ENCODE measurements at regions not wholly inside any gene's neighbourhood (a gene's known extent, or its start where the extent isn't known, plus 50 kb on each side); places are given as distances from the start of the nearest gene placed in this dataset.
"Not testable (repeated sequence)": the region's sequence is repeated elsewhere in the genome, so short reads cannot be mapped to it uniquely, and the experiment has no call there.

DNA sequence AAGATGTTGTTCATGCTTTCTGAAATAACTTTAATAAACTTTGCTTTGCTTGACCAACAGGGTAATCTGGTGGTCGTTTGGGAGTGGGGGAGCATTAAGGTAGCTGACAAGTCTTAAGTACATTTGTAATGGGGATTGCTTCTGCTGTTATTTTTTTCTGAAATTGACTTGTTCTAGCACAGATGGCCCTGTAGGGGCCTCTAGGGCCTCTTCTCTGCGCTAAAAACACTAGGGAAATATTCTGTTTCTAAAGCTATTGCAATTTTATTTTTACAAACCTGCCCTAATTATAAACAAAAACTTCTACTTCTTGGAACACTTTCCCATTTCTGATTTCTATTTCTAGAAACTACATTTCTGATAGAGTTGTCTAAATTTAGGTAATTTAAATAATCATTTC lies 191.3 kb upstream of the KCNJ3 start:
- H3K4me1 ChIP-seq, result no peaks in the 10 kb centered on the region
- no peak for DNase-seq (ENCODE audit: low spot score in 2 of 2)
- intact Hi-C loops (cut with DNase I; ENCODE audit: low total_unique reads), result no loop called here
- no peak for TF ChIP-seq POLR2AphosphoS5 (IDR thresholded peaks at IDR 0.05)
- no peak for TF ChIP-seq POLR2A (IDR thresholded peaks at IDR 0.05)
- TF ChIP-seq CTCF (IDR thresholded peaks at IDR 0.05), result no peak
- H3K9me3 ChIP-seq, result no peaks in the 10 kb centered on the region
- no peaks in the 10 kb centered on the region for H3K27me3 ChIP-seq
- H3K36me3 ChIP-seq, result no peaks in the 10 kb centered on the region
- H3K4me3 ChIP-seq, result no peak overlapping the region
- H3K27ac ChIP-seq, result no peak overlapping the region

DNA sequence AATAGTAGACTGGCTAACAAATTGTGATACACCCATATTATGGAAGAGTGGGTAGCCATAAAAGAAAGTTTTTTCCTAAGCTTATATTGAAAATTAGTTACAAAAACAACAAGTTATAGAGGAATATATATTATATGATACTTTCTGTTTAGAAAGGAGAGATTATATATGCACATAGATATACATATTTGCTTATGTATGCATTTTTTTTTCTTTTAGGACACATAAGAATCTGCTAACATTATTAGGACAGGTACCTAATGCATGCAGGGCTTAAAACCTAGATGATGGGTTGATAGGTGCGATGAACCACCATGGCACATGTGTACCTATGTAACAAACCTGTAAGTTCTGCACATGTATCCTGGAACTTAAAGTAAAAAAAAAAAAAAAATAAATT lies 179.6 kb upstream of the KCNJ3 start:
- no peak overlapping the region for H3K4me3 ChIP-seq
- no peak overlapping the region for H3K27ac ChIP-seq
- no peaks in the 10 kb centered on the region for H3K27me3 ChIP-seq
- no peaks in the 10 kb centered on the region for H3K36me3 ChIP-seq
- no peak for TF ChIP-seq CTCF (IDR thresholded peaks at IDR 0.05)
- no peak for TF ChIP-seq POLR2AphosphoS5 (IDR thresholded peaks at IDR 0.05)
- TF ChIP-seq POLR2A (IDR thresholded peaks at IDR 0.05), result no peak
- no peak for DNase-seq (ENCODE audit: low spot score in 2 of 2)
- no peaks in the 10 kb centered on the region for H3K9me3 ChIP-seq
- intact Hi-C loops (cut with DNase I; ENCODE audit: low total_unique reads), result no loop called here
- no peaks in the 10 kb centered on the region for H3K4me1 ChIP-seq

- H3K4me3 ChIP-seq; DNase-seq (ENCODE audit: low spot score in 2 of 2); H3K36me3 ChIP-seq; H3K4me1 ChIP-seq; intact Hi-C loops (cut with DNase I; ENCODE audit: low total_unique reads); H3K27me3 ChIP-seq; H3K27ac ChIP-seq; H3K9me3 ChIP-seq: not testable (repeated sequence)
These were observed 177.5 kb upstream of the KCNJ3 start for GRCh38 chr2:154520951-154521350.

- intact Hi-C loops (cut with DNase I; ENCODE audit: low total_unique reads), result no loop called here
- Histone ChIP-seq H3K9me3 (no peaks in the 10 kb centered on the region), H3K4me1 (no peaks in the 10 kb centered on the region)
These were observed 172.3 kb upstream of the KCNJ3 start for GRCh38 chr2:154526234-154526633.

DNA sequence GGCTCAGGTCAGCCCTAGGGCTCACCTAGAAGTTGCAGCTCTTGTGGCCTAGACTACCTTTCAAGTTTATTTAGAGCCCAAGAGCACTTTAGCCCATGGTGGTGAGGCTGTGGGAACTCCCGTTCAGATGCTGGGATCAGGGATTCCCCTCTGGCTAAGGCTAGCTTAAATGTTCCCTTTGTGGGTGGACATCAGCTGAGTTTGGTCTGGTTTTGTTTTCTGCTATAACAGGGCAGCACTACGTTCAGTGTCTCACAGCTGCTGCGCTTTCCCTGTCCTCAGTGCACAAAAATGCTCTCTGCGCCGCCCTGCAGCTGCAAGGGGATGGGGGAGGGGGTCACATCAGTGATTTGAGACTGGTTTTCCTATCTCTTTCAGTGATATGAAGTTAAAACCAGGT lies 170.5 kb upstream of the KCNJ3 start:
- intact Hi-C loops (cut with DNase I; ENCODE audit: low total_unique reads), result no loop called here
- H3K9me3 ChIP-seq, result no peaks in the 10 kb centered on the region

More at GRCh38 chr2:154526234-154526633, 172.3 kb upstream of the KCNJ3 start:
- DNase-seq (ENCODE audit: low spot score in 2 of 2), result no peak
- no peak overlapping the region for H3K4me3 ChIP-seq
- no peaks in the 10 kb centered on the region for H3K36me3 ChIP-seq
- H3K27ac ChIP-seq, result no peak overlapping the region
- no peaks in the 10 kb centered on the region for H3K27me3 ChIP-seq
- TF ChIP-seq CTCF (IDR thresholded peaks at IDR 0.05) (no peak), POLR2AphosphoS5 (IDR thresholded peaks at IDR 0.05) (no peak), POLR2A (IDR thresholded peaks at IDR 0.05) (no peak)

More for the DNA sequence above, 170.5 kb upstream of the KCNJ3 start:
- DNase-seq (ENCODE audit: low spot score in 2 of 2), result no peak
- no peak for TF ChIP-seq POLR2A (IDR thresholded peaks at IDR 0.05)
- no peak for TF ChIP-seq POLR2AphosphoS5 (IDR thresholded peaks at IDR 0.05)
- no peak for TF ChIP-seq CTCF (IDR thresholded peaks at IDR 0.05)
- H3K27me3 ChIP-seq, result no peaks in the 10 kb centered on the region
- H3K4me3 ChIP-seq, result no peak overlapping the region
- no peaks in the 10 kb centered on the region for H3K4me1 ChIP-seq
- no peak overlapping the region for H3K27ac ChIP-seq
- H3K36me3 ChIP-seq, result no peaks in the 10 kb centered on the region
